Neutrophil (primary cell): ENCODE measurements at regions not wholly inside any gene's neighbourhood (a gene's known extent, or its start where the extent isn't known, plus 50 kb on each side); places are given as distances from the start of the nearest gene placed in this dataset.

Experiments used
- H3K27ac ChIP-seq: fragments of 200-600 bp; sonication (generic); 2 replicates; pipeline ENCODE4 v1.5.1; 2016; ENCODE audit warnings: mild to moderate bottlenecking, moderate library complexity
- H3K27me3 ChIP-seq: fragments of 200-600 bp; sonication (generic); 2 replicates; pipeline ENCODE4 v1.6.0; 2016; ENCODE audit warnings: mild to moderate bottlenecking
- H3K36me3 ChIP-seq: fragments of 200-600 bp; sonication (generic); 2 replicates; pipeline ENCODE4 v1.5.1; 2017
- H3K4me1 ChIP-seq, 2 experiments: fragments of 200-600 bp in 1 of 2; sonication (generic) in 1 of 2; 1 replicate in 1 of 2; 2 replicates in 1 of 2; pipeline versions ENCODE4 v1.5.1 to v1.6.1; 2013 to 2016; ENCODE audit warnings: low read depth in 1 of 2, low read length in 1 of 2, mild to moderate bottlenecking in 1 of 2, moderate library complexity in 1 of 2; ENCODE audit not compliant: control insufficient read depth in 1 of 2, insufficient read depth in 1 of 2
- H3K4me3 ChIP-seq, 2 experiments: fragments of 200-600 bp in 1 of 2; sonication (generic) in 1 of 2; 1 replicate in 1 of 2; 2 replicates in 1 of 2; pipeline ENCODE4 v1.5.1; 2013 to 2016; ENCODE audit warnings: low read depth in 1 of 2, low read length in 1 of 2, mild to moderate bottlenecking in 1 of 2, moderate library complexity in 1 of 2
- H3K9me3 ChIP-seq: fragments of 200-600 bp; sonication (generic); 2 replicates; pipeline ENCODE4 v1.5.1; 2016
- CTCF ChIP-seq: fragments of 200-600 bp; sonication (generic); IDR thresholded peaks from 2 replicates; pipeline ENCODE4 v1.5.1; 2016; ENCODE audit warnings: antibody characterized with exemption

- Histone ChIP-seq H3K27me3 (no peaks in the 10 kb centered on the region), H3K36me3 (no peaks in the 10 kb centered on the region), H3K9me3 (no peaks in the 10 kb centered on the region), H3K27ac (no peak overlapping the region), H3K4me3 (no peak overlapping the region), H3K4me1 (no peaks in the 10 kb centered on the region)
- TF ChIP-seq CTCF: no peak
These were observed 442.2 kb upstream of the TRAM1L1 start for GRCh38 chr4:117527601-117528000.

GRCh38 chr4:117529401-117529800 lies 444.0 kb upstream of the TRAM1L1 start:
- H3K4me3 ChIP-seq: no peak overlapping the region
- no peak for TF ChIP-seq CTCF

GRCh38 chr4:117533501-117533900 lies 448.1 kb upstream of the TRAM1L1 start:
- no peaks in the 10 kb centered on the region for H3K4me1 ChIP-seq
- TF ChIP-seq CTCF: no peak
- no peak overlapping the region for H3K4me3 ChIP-seq
- H3K36me3 ChIP-seq: no peaks in the 10 kb centered on the region
- no peaks in the 10 kb centered on the region for H3K9me3 ChIP-seq
- H3K27me3 ChIP-seq: no peaks in the 10 kb centered on the region
- H3K27ac ChIP-seq: no peak overlapping the region

More at GRCh38 chr4:117529401-117529800, 444.0 kb upstream of the TRAM1L1 start:
- H3K27me3 ChIP-seq: no peaks in the 10 kb centered on the region
- no peaks in the 10 kb centered on the region for H3K9me3 ChIP-seq
- H3K36me3 ChIP-seq: no peaks in the 10 kb centered on the region
- no peak overlapping the region for H3K27ac ChIP-seq
- H3K4me1 ChIP-seq: no peaks in the 10 kb centered on the region

GRCh38 chr4:117545039-117545438 lies 459.7 kb upstream of the TRAM1L1 start:
- Histone ChIP-seq H3K9me3 (no peaks in the 10 kb centered on the region), H3K4me1 (no peaks in the 10 kb centered on the region)

GRCh38 chr4:117549524-117549923 lies 464.1 kb upstream of the TRAM1L1 start:
- TF ChIP-seq CTCF: no peak
- H3K36me3 ChIP-seq: no peaks in the 10 kb centered on the region
- H3K4me1 ChIP-seq: no peaks in the 10 kb centered on the region
- no peaks in the 10 kb centered on the region for H3K27me3 ChIP-seq
- H3K27ac ChIP-seq: no peak overlapping the region
- no peaks in the 10 kb centered on the region for H3K9me3 ChIP-seq
- H3K4me3 ChIP-seq: no peak overlapping the region

More at GRCh38 chr4:117545039-117545438, 459.7 kb upstream of the TRAM1L1 start:
- Histone ChIP-seq H3K36me3 (no peaks in the 10 kb centered on the region), H3K4me3 (no peak overlapping the region), H3K27me3 (no peaks in the 10 kb centered on the region), H3K27ac (no peak overlapping the region)
- TF ChIP-seq CTCF: no peak

GRCh38 chr4:117550085-117550484 lies 464.7 kb upstream of the TRAM1L1 start:
- H3K9me3 ChIP-seq: no peaks in the 10 kb centered on the region
- no peak overlapping the region for H3K4me3 ChIP-seq
- H3K27me3 ChIP-seq: no peaks in the 10 kb centered on the region
- TF ChIP-seq CTCF: no peak
- no peaks in the 10 kb centered on the region for H3K4me1 ChIP-seq
- H3K36me3 ChIP-seq: no peaks in the 10 kb centered on the region
- no peak overlapping the region for H3K27ac ChIP-seq
